ENCODE measurements at regions not wholly inside any gene's neighbourhood (a gene's known extent, or its start where the extent isn't known, plus 50 kb on each side); places are given as distances from the start of the nearest gene placed in this dataset.

GRCh38 chr12:132408626-132409494, 79.5 kb upstream of the GALNT9 start:
- TF ChIP-seq CTCF (conservative IDR thresholded peaks at IDR 0.05): no peak
- no peak for TF ChIP-seq EZH2 (IDR thresholded peaks at IDR 0.05; ENCODE audit: low read depth)
